Tongue (tissue), 1 donor: ENCODE measurements at regions not wholly inside any gene's neighbourhood (a gene's known extent, or its start where the extent isn't known, plus 50 kb on each side); places are given as distances from the start of the nearest gene placed in this dataset.

Source experiments
- DNase-seq: peaks from one replicate; pipeline ENCODE4 v3.0.0-alpha.2; 2015

- no peak for DNase-seq
Measured at GRCh38 chr14:32004300-32004699, 72.8 kb upstream of the ARHGAP5 start.

GRCh38 chr14:32005628-32006027 lies 71.5 kb upstream of the ARHGAP5 start:
- DNase-seq: no peak

- DNase-seq: no peak
Measured at GRCh38 chr14:32006263-32007110, 70.6 kb upstream of the ARHGAP5 start.

- DNase-seq: no peak
Measured at GRCh38 chr14:32007755-32008362, 69.2 kb upstream of the ARHGAP5 start.

GRCh38 chr14:32008602-32009193 lies 68.4 kb upstream of the ARHGAP5 start:
- DNase-seq: no peak

GRCh38 chr14:32009221-32009975 lies 67.7 kb upstream of the ARHGAP5 start:
- DNase-seq: no peak

GRCh38 chr14:32009976-32010581 lies 67.0 kb upstream of the ARHGAP5 start:
- no peak for DNase-seq

- no peak for DNase-seq
Measured at GRCh38 chr14:32010604-32011125, 66.4 kb upstream of the ARHGAP5 start.

GRCh38 chr14:32011225-32011624 lies 65.9 kb upstream of the ARHGAP5 start:
- DNase-seq: no peak

- no peak for DNase-seq
Measured at GRCh38 chr14:32012062-32012461, 65.0 kb upstream of the ARHGAP5 start.

GRCh38 chr14:32012571-32012970 lies 64.5 kb upstream of the ARHGAP5 start:
- no peak for DNase-seq

- no peak for DNase-seq
Measured at GRCh38 chr14:32013083-32013482, 64.0 kb upstream of the ARHGAP5 start.

GRCh38 chr14:32014057-32014456 lies 63.0 kb upstream of the ARHGAP5 start:
- DNase-seq: no peak

- DNase-seq: no peak
Measured at GRCh38 chr14:32014498-32014897, 62.6 kb upstream of the ARHGAP5 start.

- no peak for DNase-seq
Measured at GRCh38 chr14:32015166-32015565, 61.9 kb upstream of the ARHGAP5 start.

- DNase-seq: no peak
Measured at GRCh38 chr14:32017587-32017986, 59.5 kb upstream of the ARHGAP5 start.

GRCh38 chr14:32018391-32019092 lies 58.6 kb upstream of the ARHGAP5 start:
- DNase-seq: no peak

GRCh38 chr14:32019276-32019675 lies 57.8 kb upstream of the ARHGAP5 start:
- no peak for DNase-seq

GRCh38 chr14:32020882-32021281 lies 56.2 kb upstream of the ARHGAP5 start:
- DNase-seq: no peak

GRCh38 chr14:32021341-32021740 lies 55.8 kb upstream of the ARHGAP5 start:
- no peak for DNase-seq

- no peak for DNase-seq
Measured at GRCh38 chr14:32022525-32022924, 54.6 kb upstream of the ARHGAP5 start.
